ENCODE measurements at regions not wholly inside any gene's neighbourhood (a gene's known extent, or its start where the extent isn't known, plus 50 kb on each side); places are given as distances from the start of the nearest gene placed in this dataset.

DNA sequence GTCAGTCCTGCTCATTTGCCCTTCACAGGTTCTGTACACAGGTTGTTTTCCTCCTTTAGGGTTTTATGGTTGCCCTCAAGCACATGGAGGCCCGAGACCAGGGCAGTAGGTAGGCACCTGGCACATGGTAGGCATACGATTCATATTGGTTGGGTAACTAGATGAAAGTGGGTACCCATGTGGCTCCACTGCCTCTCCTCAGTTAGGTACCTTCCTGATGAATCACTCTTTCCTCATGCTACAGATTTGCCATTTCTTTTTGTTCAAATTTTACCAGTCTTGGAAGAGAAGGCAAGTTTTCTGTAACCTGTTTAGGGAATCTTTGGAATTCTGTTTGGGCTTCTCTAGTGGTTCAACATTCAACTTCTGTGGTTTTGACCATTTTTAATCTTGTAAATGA is 121.3 kb downstream of the FHIP1A start:
- POLR2A ChIA-PET: no interaction called here
- intact Hi-C loops (cut with micrococcal nuclease): loop anchor here (5.0 to 10.0 kb wide), 2 partner anchors 72 to 865 kb away; no protein-coding TSS in a partner anchor
- H2AFZ ChIP-seq (ENCODE audit: low read depth, low read length, poor library complexity, severe bottlenecking): no peak overlapping the region
- no peaks in the 10 kb centered on the region for H3K4me1 ChIP-seq (ENCODE audit: control insufficient read depth in 1 of 2, insufficient read depth in 2 of 2, low read length in 2 of 2)
- TF ChIP-seq, protein P1, sequence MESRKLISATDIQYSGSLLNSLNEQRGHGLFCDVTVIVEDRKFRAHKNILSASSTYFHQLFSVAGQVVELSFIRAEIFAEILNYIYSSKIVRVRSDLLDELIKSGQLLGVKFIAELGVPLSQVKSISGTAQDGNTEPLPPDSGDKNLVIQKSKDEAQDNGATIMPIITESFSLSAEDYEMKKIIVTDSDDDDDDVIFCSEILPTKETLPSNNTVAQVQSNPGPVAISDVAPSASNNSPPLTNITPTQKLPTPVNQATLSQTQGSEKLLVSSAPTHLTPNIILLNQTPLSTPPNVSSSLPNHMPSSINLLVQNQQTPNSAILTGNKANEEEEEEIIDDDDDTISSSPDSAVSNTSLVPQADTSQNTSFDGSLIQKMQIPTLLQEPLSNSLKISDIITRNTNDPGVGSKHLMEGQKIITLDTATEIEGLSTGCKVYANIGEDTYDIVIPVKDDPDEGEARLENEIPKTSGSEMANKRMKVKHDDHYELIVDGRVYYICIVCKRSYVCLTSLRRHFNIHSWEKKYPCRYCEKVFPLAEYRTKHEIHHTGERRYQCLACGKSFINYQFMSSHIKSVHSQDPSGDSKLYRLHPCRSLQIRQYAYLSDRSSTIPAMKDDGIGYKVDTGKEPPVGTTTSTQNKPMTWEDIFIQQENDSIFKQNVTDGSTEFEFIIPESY (IDR thresholded peaks at IDR 0.05; ENCODE audit: extremely low read depth, insufficient replicate concordance, low read length): no peak
- TF ChIP-seq RAD21 (IDR thresholded peaks at IDR 0.05; ENCODE audit: low read depth) (no peak), SRF (IDR thresholded peaks at IDR 0.05; ENCODE audit: low read depth) (no peak), EZH2 (IDR thresholded peaks at IDR 0.05) (no peak), ELF1 (IDR thresholded peaks at IDR 0.05; ENCODE audit: borderline replicate concordance, low read depth) (no peak), POLR2A (IDR thresholded peaks at IDR 0.05; ENCODE audit: borderline replicate concordance, extremely low read depth, insufficient read depth, insufficient read length) (no peak), SP1 (IDR thresholded peaks at IDR 0.05; ENCODE audit: low read depth) (no peak)
- TF ChIP-seq, protein P2, sequence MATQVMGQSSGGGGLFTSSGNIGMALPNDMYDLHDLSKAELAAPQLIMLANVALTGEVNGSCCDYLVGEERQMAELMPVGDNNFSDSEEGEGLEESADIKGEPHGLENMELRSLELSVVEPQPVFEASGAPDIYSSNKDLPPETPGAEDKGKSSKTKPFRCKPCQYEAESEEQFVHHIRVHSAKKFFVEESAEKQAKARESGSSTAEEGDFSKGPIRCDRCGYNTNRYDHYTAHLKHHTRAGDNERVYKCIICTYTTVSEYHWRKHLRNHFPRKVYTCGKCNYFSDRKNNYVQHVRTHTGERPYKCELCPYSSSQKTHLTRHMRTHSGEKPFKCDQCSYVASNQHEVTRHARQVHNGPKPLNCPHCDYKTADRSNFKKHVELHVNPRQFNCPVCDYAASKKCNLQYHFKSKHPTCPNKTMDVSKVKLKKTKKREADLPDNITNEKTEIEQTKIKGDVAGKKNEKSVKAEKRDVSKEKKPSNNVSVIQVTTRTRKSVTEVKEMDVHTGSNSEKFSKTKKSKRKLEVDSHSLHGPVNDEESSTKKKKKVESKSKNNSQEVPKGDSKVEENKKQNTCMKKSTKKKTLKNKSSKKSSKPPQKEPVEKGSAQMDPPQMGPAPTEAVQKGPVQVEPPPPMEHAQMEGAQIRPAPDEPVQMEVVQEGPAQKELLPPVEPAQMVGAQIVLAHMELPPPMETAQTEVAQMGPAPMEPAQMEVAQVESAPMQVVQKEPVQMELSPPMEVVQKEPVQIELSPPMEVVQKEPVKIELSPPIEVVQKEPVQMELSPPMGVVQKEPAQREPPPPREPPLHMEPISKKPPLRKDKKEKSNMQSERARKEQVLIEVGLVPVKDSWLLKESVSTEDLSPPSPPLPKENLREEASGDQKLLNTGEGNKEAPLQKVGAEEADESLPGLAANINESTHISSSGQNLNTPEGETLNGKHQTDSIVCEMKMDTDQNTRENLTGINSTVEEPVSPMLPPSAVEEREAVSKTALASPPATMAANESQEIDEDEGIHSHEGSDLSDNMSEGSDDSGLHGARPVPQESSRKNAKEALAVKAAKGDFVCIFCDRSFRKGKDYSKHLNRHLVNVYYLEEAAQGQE (IDR thresholded peaks at IDR 0.05; ENCODE audit: low read depth): no peak
- TF ChIP-seq, protein P3, sequence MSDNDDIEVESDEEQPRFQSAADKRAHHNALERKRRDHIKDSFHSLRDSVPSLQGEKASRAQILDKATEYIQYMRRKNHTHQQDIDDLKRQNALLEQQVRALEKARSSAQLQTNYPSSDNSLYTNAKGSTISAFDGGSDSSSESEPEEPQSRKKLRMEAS (IDR thresholded peaks at IDR 0.05): no peak
- H3K9me2 ChIP-seq (ENCODE audit: insufficient read depth): no peaks in the 10 kb centered on the region
- no peak overlapping the region for H3K4me2 ChIP-seq (ENCODE audit: low read length)
- no peaks in the 10 kb centered on the region for H4K20me1 ChIP-seq (ENCODE audit: insufficient read depth)
- BruUV-seq (replicated peaks): no TSS peak
- RAD21 ChIA-PET (ENCODE audit: low non-redundant PET in 1 of 2, low total read pairs in 2 of 2, uncharacterized antibody in 2 of 2, unreplicated experiment in 2 of 2): interaction anchor here in 1 of 2 experiments (1.0 kb wide), 1 partner anchor 74 kb away, joined by 6 read pairs; no protein-coding TSS in a partner anchor
- H3K36me3 ChIP-seq (ENCODE audit: control insufficient read depth in 1 of 2, insufficient read depth in 2 of 2, low read length in 2 of 2): no peaks in the 10 kb centered on the region
- H3K9me3 ChIP-seq (ENCODE audit: control insufficient read depth in 1 of 2, insufficient read depth in 1 of 2, low read depth in 1 of 2, low read length in 2 of 2): no peaks in the 10 kb centered on the region
- no peak for DNase-seq (ENCODE audit: low read depth, low spot score)
- no peaks in the 10 kb centered on the region for H3K79me2 ChIP-seq (ENCODE audit: insufficient read depth, low read length)
- no peak overlapping the region for H3K4me3 ChIP-seq (replicated peaks in 1 of 2; ENCODE audit: low read depth in 1 of 2, low read length in 2 of 2)
- H3K27ac ChIP-seq (ENCODE audit: low read depth, low read length): no peak overlapping the region
- no peak for ATAC-seq
- no peak overlapping the region for H3K9ac ChIP-seq (ENCODE audit: low read length)
- no peaks in the 10 kb centered on the region for H3K27me3 ChIP-seq (ENCODE audit: insufficient read depth, low read length)
- CTCF ChIA-PET: interaction anchor here (1.0 kb wide), 2 partner anchors 13 to 74 kb away, joined by 3 read pairs; no protein-coding TSS in a partner anchor
